Large intestine (tissue), 3 donors: ENCODE measurements at regions not wholly inside any gene's neighbourhood (a gene's known extent, or its start where the extent isn't known, plus 50 kb on each side); places are given as distances from the start of the nearest gene placed in this dataset.
"Not testable (repeated sequence)": the region's sequence is repeated elsewhere in the genome, so short reads cannot be mapped to it uniquely, and the experiment has no call there.

Experiments
- DNase-seq, 2 donors: peaks; one replicate each; pipeline versions ENCODE4 v3.0.0 to v3.0.0-alpha.2; 2013
- H3K27ac ChIP-seq: one replicate; pipeline ENCODE4 v1.5.1; 2013; ENCODE audit warnings: low read length
- H3K27me3 ChIP-seq: 2 replicates; pipeline ENCODE4 v1.6.1; 2013; ENCODE audit warnings: low read length; ENCODE audit not compliant: control insufficient read depth, insufficient read depth
- H3K36me3 ChIP-seq: 2 replicates; pipeline ENCODE4 v1.6.1; 2013; ENCODE audit warnings: low read length; ENCODE audit not compliant: control insufficient read depth, insufficient read depth
- H3K4me1 ChIP-seq: one replicate; pipeline ENCODE4 v1.6.1; 2013; ENCODE audit warnings: low read length; ENCODE audit not compliant: control insufficient read depth, insufficient read depth
- H3K4me3 ChIP-seq: one replicate; pipeline ENCODE4 v1.5.1; 2013; ENCODE audit warnings: low read length
- H3K9me3 ChIP-seq: one replicate; pipeline ENCODE4 v1.6.1; 2013; ENCODE audit warnings: mild to moderate bottlenecking, low read depth, low read length, moderate library complexity; ENCODE audit not compliant: control insufficient read depth
- WGBS: methylation state at CpG from one replicate; pipeline ENCODE4 v1.1.5; 2013; ENCODE audit warnings: low lambda C conversion rate; ENCODE audit not compliant: insufficient coverage; 5-methylcytosine and 5-hydroxymethylcytosine counted together

DNA sequence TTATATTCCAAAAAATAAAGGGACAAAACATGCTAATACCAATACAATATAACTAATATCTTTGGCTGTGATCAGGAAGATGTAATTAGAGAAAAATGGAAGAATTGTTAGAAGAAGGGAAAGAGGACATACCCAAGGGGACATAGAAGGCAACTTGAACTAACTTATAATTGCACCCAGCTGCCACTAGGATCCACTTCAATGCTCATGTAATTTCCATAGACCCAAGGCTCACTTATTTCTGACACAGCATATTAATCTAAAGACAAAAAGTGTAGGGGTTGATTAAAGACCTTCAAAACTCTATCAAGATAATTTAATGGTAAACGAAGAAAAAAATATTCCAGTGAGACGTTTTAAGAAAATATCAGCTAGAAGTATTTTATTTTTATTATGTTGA is 396.0 kb upstream of the ADGRB3 start:
- no peak overlapping the region for H3K4me3 ChIP-seq
- no peak overlapping the region for H3K27ac ChIP-seq
- no peak for DNase-seq
- H3K4me1 ChIP-seq, result no peaks in the 10 kb centered on the region
- no peaks in the 10 kb centered on the region for H3K27me3 ChIP-seq
- no peaks in the 10 kb centered on the region for H3K36me3 ChIP-seq
- 91% methylated on average over 2 of the region's 2 CpGs for WGBS
- no peaks in the 10 kb centered on the region for H3K9me3 ChIP-seq

DNA sequence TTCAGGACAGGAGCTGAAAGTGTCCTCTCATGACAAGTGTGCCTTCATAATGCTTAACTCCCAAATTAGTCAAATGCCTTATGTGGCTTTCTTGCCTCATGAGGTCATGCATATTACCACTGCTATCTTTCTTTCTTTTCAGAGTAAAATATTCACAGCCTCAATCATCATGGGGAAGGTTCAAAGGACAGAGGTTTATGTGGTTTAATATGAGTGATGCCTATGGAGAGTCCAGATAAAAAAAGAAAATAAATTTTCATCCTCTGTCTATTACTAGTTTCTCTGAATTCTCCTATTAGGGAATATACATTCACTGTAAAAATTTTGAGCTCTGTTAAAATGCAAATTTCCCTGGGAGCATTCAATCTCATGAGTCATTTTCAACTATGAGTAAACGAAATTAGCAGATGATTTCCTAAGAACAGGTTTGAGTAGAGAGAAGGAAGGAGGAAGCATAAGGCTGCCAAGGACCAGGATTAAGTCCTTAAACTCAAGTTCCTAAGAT is 396.9 kb upstream of the ADGRB3 start:
- no peaks in the 10 kb centered on the region for H3K4me1 ChIP-seq
- WGBS, result 33% methylated on average over 1 of the region's 1 CpG
- no peaks in the 10 kb centered on the region for H3K36me3 ChIP-seq
- DNase-seq, result no peak
- no peak overlapping the region for H3K27ac ChIP-seq
- no peaks in the 10 kb centered on the region for H3K27me3 ChIP-seq
- no peak overlapping the region for H3K4me3 ChIP-seq
- no peaks in the 10 kb centered on the region for H3K9me3 ChIP-seq

DNA sequence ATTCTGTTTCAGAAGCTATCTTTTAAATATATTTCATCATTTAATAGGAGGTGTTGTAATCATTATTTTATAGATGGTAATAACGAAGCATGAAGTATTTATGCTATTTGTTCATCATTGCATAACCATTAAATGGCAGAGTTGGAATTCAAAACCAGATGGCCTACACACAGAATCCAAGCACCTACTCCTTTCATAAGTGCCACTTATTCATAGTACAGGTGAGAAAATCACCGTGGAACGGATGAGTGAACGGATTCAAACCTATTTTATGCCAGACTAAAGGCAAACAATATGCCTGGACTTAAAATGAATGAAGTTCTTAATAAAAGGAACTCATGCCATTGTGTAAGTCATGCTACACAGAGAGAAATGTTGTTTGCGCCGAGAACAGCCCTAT is 397.9 kb upstream of the ADGRB3 start:
- Histone ChIP-seq H3K9me3 (no peaks in the 10 kb centered on the region), H3K36me3 (no peaks in the 10 kb centered on the region), H3K27me3 (no peaks in the 10 kb centered on the region), H3K4me3 (no peak overlapping the region), H3K27ac (no peak overlapping the region), H3K4me1 (no peaks in the 10 kb centered on the region)
- no peak for DNase-seq
- WGBS, result 100% methylated on average over 1 of the region's 6 CpGs

DNA sequence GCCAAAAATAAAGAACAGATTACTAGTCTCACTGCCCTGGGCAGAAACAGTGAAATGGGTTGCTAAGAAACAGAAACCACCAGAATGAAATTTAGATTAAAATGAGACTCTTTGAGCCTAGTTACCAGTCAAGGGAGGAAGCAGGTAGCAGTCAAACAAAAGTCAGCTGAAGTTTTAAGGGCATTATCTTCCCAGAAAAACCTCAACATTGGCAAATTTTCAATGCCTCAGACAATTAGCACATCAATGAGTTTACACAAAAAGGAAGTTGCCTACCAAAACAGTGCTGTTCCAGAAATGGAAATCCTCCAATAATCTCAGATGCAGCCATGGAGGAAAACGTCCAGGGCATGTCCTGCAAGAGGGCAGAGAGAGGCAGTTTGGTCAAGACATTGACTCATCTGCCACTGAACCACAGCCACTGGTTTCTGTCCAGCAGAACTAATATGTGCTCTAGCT is 399.7 kb upstream of the ADGRB3 start:
- Histone ChIP-seq H3K27ac (no peak overlapping the region), H3K27me3 (no peaks in the 10 kb centered on the region), H3K9me3 (no peaks in the 10 kb centered on the region), H3K4me3 (no peak overlapping the region), H3K4me1 (no peaks in the 10 kb centered on the region), H3K36me3 (no peaks in the 10 kb centered on the region)
- WGBS, result no CpG with 5 or more reads among the region's 1 CpG
- DNase-seq, result no peak

DNA sequence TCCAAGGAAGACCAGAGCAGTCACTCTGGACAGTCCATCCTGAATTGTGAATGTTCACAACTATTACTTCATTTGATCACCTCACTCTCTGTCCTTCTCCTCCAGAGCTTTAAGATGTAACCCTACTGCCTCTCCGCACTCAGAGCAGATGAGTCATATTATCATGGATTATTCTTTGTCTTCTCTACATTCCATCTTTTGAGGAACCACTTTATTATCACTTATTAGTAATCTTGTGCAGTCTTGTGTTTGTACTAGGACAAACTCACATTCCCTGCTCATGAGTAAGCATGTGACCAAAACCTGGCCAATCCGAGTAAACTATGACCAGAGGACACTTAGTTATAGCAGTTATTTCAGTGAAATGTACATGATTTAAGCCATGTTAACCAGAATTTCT is 401.5 kb upstream of the ADGRB3 start:
- 100% methylated on average over 1 of the region's 2 CpGs for WGBS
- no peaks in the 10 kb centered on the region for H3K9me3 ChIP-seq

DNA sequence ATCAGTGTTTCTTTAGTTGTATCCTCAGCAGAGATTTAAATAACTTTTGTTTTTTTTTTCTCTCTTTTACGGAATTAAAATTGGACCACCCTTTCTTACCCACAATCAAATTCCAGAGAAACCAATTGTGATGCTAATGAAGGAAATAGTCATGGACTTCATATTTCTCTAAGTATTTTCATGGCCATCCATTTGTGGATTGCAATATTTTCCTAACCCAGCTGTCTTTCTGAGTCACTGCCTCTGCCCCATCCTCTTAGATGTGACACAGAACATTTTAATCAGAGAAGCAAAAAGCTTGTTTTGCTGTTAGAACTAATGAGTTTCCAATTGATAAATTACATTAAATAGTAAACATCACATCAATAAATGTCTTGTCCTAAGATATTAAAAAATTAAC is 405.5 kb upstream of the ADGRB3 start:
- H3K4me1 ChIP-seq, result no peaks in the 10 kb centered on the region
- DNase-seq, result no peak
- H3K4me3 ChIP-seq, result no peak overlapping the region
- no peaks in the 10 kb centered on the region for H3K36me3 ChIP-seq
- H3K27me3 ChIP-seq, result no peaks in the 10 kb centered on the region
- no peak overlapping the region for H3K27ac ChIP-seq
- H3K9me3 ChIP-seq, result no peaks in the 10 kb centered on the region
- 100% methylated on average over 1 of the region's 1 CpG for WGBS

More for the DNA sequence above, 401.5 kb upstream of the ADGRB3 start:
- Histone ChIP-seq H3K4me3 (no peak overlapping the region), H3K27ac (no peak overlapping the region), H3K4me1 (no peaks in the 10 kb centered on the region), H3K27me3 (no peaks in the 10 kb centered on the region), H3K36me3 (no peaks in the 10 kb centered on the region)
- no peak for DNase-seq

DNA sequence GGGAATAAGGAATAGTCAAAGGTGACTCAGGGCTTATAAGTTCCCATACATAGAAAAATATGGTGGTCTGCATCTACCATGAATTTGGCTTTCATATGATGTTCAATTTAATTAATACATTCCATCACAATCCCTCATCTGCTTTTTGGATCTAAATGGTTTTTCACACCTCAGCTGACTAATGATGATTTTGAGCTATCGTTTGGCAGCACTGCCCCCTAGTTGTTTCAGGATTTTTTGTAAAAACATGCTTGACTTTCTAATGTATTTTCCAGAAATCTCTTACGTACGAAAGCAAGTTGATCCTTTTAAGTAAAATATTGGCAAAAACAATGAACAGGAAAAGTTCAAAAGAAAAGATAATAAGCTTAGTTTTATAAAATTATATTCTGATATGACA is 408.6 kb upstream of the ADGRB3 start:
- 75% methylated on average over 3 of the region's 3 CpGs for WGBS
- Histone ChIP-seq H3K4me3 (no peak overlapping the region), H3K27me3 (no peaks in the 10 kb centered on the region), H3K4me1 (no peaks in the 10 kb centered on the region), H3K9me3 (no peaks in the 10 kb centered on the region), H3K27ac (no peak overlapping the region), H3K36me3 (no peaks in the 10 kb centered on the region)
- no peak for DNase-seq

DNA sequence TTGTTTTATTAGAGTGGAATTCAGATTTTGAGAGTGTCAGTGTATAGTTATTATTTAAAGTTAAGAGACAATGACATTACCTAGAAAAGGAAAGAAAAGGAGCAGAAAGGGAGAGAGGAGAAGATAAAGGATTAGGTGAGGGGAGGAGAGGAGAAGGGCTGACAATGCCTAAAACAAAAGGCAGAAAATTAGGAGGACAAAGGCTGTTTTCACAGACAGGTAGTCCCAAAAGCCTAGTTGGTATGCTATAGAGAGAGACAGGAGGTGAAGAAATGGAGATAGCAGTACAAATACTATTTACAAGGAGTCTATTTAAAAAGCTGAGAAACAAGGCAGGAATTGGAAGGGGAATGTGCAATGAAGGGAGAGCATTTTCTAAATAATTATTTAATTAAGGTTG is 409.4 kb upstream of the ADGRB3 start:
- Histone ChIP-seq H3K4me1 (no peaks in the 10 kb centered on the region), H3K27me3 (no peaks in the 10 kb centered on the region), H3K4me3 (no peak overlapping the region), H3K9me3 (no peaks in the 10 kb centered on the region), H3K36me3 (no peaks in the 10 kb centered on the region), H3K27ac (no peak overlapping the region)
- DNase-seq, result no peak

DNA sequence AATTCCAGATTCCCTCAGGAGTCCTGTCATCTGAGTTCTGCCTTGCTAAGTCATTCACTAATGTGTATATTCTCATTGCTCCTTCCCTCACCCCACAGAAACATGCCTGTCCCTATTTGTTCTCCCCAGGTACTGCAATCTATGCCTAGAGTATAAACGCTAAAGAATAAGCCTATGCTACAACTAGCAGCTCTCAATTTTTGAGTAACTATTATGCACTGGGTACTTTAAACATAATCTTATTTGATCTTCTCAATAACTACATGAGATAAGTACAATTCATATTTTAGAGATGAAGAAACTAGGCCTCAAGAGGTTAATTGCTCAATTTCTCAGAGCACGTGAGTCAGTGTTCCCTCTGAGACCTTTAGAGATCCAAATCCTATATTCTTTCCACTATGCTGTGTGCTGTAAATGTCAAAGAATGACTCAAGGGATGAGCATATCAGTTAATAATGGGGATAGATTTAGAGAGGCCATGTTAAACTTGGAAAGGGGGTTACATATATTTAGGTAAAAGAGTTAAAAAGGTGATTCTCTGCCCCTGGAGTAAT is 423.8 kb upstream of the ADGRB3 start:
- H3K4me1 ChIP-seq, result no peaks in the 10 kb centered on the region
- WGBS, result no CpG with 5 or more reads among the region's 2 CpGs
- H3K4me3 ChIP-seq, result no peak overlapping the region
- no peak for DNase-seq
- H3K27me3 ChIP-seq, result no peaks in the 10 kb centered on the region
- H3K9me3 ChIP-seq, result peaks cover 3% of the 10 kb centered on the region
- H3K27ac ChIP-seq, result no peak overlapping the region
- no peaks in the 10 kb centered on the region for H3K36me3 ChIP-seq

DNA sequence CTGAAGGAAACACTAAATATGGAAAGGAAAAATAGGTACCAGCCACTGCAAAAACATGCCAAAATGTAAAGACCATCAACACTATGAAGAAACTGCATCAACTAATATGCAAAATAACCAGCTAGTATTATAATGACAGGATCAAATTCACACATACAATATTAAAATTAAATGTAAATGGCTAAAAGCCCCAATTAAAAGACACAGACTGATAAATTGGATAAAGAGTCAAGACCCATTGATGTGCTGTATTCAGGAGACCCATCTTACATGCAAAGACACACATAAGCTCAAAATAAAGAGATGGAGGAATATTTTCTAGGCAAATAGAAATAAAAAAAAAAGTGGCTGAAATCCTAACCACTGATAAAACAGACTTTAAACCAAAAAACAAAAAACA is 427.5 kb upstream of the ADGRB3 start:
- H3K27ac ChIP-seq, H3K4me1 ChIP-seq, DNase-seq, H3K36me3 ChIP-seq, H3K4me3 ChIP-seq, H3K9me3 ChIP-seq, H3K27me3 ChIP-seq: not testable (repeated sequence)

DNA sequence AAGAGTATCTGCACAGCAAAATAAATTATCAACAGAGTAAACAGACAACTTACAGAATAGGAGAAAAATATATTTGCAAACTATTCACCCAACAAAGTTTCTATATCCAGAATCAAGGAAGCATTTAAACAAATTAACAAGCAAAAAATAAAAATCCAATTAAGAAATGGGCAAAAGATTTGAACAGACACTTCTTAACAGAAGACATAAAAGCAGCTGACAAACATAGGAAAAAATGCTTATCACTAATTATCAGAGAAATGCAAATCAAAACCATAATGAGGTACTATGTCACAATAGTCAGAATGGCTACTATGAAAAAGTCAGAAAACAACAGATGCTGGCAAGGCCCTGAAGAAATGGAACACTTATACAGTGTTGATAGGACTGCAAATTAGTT is 434.2 kb upstream of the ADGRB3 start:
- H3K4me3 ChIP-seq, result no peak overlapping the region
- no peaks in the 10 kb centered on the region for H3K36me3 ChIP-seq
- no peak overlapping the region for H3K27ac ChIP-seq
- DNase-seq, result no peak
- no peaks in the 10 kb centered on the region for H3K27me3 ChIP-seq
- H3K4me1 ChIP-seq, result no peaks in the 10 kb centered on the region
- no peaks in the 10 kb centered on the region for H3K9me3 ChIP-seq
